ENCODE measurements at regions not wholly inside any gene's neighbourhood (a gene's known extent, or its start where the extent isn't known, plus 50 kb on each side); places are given as distances from the start of the nearest gene placed in this dataset.

DNA sequence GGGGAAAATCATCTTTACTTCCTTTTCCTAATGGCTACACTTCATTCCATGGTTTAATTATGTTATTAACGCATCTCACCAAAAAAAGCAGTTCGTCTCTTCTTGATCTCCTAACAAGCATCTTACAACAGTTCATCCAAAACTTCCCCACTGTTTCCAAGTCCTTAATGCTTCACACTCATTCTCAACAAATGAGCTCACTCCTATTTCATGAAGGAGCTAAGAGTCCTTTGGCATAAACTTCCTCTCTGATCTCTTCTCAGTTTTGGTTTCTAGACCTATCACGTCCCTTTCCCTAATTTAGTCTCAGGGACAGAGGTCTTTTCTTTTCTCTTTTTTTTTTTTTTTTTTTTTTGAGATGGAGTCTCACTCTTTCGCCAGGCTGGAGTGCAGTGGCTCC, 205.9 kb upstream of the SLC39A10 start (continued):
- TF ChIP-seq, protein P1, sequence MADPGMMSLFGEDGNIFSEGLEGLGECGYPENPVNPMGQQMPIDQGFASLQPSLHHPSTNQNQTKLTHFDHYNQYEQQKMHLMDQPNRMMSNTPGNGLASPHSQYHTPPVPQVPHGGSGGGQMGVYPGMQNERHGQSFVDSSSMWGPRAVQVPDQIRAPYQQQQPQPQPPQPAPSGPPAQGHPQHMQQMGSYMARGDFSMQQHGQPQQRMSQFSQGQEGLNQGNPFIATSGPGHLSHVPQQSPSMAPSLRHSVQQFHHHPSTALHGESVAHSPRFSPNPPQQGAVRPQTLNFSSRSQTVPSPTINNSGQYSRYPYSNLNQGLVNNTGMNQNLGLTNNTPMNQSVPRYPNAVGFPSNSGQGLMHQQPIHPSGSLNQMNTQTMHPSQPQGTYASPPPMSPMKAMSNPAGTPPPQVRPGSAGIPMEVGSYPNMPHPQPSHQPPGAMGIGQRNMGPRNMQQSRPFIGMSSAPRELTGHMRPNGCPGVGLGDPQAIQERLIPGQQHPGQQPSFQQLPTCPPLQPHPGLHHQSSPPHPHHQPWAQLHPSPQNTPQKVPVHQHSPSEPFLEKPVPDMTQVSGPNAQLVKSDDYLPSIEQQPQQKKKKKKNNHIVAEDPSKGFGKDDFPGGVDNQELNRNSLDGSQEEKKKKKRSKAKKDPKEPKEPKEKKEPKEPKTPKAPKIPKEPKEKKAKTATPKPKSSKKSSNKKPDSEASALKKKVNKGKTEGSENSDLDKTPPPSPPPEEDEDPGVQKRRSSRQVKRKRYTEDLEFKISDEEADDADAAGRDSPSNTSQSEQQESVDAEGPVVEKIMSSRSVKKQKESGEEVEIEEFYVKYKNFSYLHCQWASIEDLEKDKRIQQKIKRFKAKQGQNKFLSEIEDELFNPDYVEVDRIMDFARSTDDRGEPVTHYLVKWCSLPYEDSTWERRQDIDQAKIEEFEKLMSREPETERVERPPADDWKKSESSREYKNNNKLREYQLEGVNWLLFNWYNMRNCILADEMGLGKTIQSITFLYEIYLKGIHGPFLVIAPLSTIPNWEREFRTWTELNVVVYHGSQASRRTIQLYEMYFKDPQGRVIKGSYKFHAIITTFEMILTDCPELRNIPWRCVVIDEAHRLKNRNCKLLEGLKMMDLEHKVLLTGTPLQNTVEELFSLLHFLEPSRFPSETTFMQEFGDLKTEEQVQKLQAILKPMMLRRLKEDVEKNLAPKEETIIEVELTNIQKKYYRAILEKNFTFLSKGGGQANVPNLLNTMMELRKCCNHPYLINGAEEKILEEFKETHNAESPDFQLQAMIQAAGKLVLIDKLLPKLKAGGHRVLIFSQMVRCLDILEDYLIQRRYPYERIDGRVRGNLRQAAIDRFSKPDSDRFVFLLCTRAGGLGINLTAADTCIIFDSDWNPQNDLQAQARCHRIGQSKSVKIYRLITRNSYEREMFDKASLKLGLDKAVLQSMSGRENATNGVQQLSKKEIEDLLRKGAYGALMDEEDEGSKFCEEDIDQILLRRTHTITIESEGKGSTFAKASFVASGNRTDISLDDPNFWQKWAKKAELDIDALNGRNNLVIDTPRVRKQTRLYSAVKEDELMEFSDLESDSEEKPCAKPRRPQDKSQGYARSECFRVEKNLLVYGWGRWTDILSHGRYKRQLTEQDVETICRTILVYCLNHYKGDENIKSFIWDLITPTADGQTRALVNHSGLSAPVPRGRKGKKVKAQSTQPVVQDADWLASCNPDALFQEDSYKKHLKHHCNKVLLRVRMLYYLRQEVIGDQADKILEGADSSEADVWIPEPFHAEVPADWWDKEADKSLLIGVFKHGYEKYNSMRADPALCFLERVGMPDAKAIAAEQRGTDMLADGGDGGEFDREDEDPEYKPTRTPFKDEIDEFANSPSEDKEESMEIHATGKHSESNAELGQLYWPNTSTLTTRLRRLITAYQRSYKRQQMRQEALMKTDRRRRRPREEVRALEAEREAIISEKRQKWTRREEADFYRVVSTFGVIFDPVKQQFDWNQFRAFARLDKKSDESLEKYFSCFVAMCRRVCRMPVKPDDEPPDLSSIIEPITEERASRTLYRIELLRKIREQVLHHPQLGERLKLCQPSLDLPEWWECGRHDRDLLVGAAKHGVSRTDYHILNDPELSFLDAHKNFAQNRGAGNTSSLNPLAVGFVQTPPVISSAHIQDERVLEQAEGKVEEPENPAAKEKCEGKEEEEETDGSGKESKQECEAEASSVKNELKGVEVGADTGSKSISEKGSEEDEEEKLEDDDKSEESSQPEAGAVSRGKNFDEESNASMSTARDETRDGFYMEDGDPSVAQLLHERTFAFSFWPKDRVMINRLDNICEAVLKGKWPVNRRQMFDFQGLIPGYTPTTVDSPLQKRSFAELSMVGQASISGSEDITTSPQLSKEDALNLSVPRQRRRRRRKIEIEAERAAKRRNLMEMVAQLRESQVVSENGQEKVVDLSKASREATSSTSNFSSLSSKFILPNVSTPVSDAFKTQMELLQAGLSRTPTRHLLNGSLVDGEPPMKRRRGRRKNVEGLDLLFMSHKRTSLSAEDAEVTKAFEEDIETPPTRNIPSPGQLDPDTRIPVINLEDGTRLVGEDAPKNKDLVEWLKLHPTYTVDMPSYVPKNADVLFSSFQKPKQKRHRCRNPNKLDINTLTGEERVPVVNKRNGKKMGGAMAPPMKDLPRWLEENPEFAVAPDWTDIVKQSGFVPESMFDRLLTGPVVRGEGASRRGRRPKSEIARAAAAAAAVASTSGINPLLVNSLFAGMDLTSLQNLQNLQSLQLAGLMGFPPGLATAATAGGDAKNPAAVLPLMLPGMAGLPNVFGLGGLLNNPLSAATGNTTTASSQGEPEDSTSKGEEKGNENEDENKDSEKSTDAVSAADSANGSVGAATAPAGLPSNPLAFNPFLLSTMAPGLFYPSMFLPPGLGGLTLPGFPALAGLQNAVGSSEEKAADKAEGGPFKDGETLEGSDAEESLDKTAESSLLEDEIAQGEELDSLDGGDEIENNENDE (IDR thresholded peaks at IDR 0.05; ENCODE audit: insufficient replicate concordance, low read length) = no peak
